Vagina (tissue), 2 donors: ENCODE measurements at regions not wholly inside any gene's neighbourhood (a gene's known extent, or its start where the extent isn't known, plus 50 kb on each side); places are given as distances from the start of the nearest gene placed in this dataset.
A peak's percentile ranks its signal among the peaks of the same experiment; 100 is the strongest.

Source experiments
- DNase-seq, 2 donors: peaks; one replicate each; pipeline ENCODE4 v3.0.0-alpha.2; 2017; ENCODE audit errors: extremely low spot score in 2 of 2
- H3K27ac ChIP-seq: fragments of 200-600 bp; sonication (generic); one replicate; pipeline ENCODE4 v1.5.1; 2019
- H3K27me3 ChIP-seq: fragments of 200-600 bp; sonication (generic); one replicate; pipeline ENCODE4 v1.5.1; 2019
- H3K36me3 ChIP-seq, 2 donors: fragments of 200-600 bp; sonication (generic); one replicate each; pipeline ENCODE4 v1.5.1; 2017 to 2019
- H3K4me1 ChIP-seq: fragments of 200-600 bp; sonication (generic); one replicate; pipeline ENCODE4 v1.5.1; 2019
- H3K4me3 ChIP-seq, 2 donors: fragments of 200-600 bp; sonication (generic); 1 replicate in 1 of 2; 2 replicates in 1 of 2; pipeline ENCODE4 v1.5.1; 2016 to 2019
- H3K9me3 ChIP-seq: fragments of 200-600 bp; sonication (generic); one replicate; pipeline ENCODE4 v1.5.1; 2019
- POLR2A ChIP-seq, 2 donors: fragments of 450-650 bp; IDR thresholded peaks; one replicate each; pipeline ENCODE4 v1.6.1; 2017; ENCODE audit warnings: antibody characterized with exemption in 2 of 2, mild to moderate bottlenecking in 2 of 2, moderate library complexity in 2 of 2
- POLR2AphosphoS5 ChIP-seq, 2 donors: sonication (generic); formaldehyde crosslinking; IDR thresholded peaks; one replicate each; pipeline ENCODE4 v1.9.0; 2017; ENCODE audit warnings: antibody characterized with exemption in 2 of 2, mild to moderate bottlenecking in 2 of 2, low read depth in 1 of 2; ENCODE audit not compliant: insufficient read depth in 1 of 2
- intact Hi-C: fragments of 100-400 bp; cut with DNase I; formaldehyde crosslinking; loops from one replicate; pipeline ENCODE4 v1.15.1; 2023
- TF ChIP-seq, protein P1 (sequence below), 3 experiments: fragments of 450-650 bp in 2 of 3; fragments of 200-600 bp in 1 of 3; sonication (generic) in 1 of 3; IDR thresholded peaks; one replicate each; pipeline ENCODE4 v1.5.1; 2017 to 2019; ENCODE audit warnings: antibody characterized with exemption in 3 of 3, mild to moderate bottlenecking in 2 of 3, moderate library complexity in 2 of 3

DNA sequence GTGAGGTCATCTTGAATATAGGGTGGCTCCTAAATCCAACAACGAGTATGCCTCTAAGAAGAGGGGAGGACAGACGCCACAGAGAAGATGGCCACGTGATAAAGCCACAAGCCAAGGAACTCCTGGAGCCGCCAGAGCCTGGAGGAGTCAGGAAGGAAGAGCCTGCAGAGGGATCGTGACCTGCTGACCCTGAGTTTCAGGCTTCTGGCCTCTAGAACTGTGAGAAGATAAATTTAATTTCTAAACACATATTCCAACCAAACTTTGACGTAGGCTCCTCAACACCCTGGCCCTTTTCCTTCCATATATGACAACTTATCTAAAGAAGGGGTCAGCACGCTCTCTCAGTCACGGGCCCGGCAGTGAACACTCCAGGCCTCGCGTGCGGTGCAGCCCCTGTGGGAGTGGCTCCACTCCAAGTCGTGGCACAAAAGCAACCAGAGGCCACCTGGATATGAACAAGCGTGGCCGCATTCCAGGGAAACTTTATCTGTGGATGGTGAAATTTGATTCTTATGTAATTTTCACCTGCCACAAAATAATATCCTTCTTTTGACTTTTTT lies 138.6 kb upstream of the AJAP1 start:
- no peaks in the 10 kb centered on the region for H3K9me3 ChIP-seq
- intact Hi-C loops, result no loop called here
- H3K27ac ChIP-seq, result no peak overlapping the region
- TF ChIP-seq, protein P1, sequence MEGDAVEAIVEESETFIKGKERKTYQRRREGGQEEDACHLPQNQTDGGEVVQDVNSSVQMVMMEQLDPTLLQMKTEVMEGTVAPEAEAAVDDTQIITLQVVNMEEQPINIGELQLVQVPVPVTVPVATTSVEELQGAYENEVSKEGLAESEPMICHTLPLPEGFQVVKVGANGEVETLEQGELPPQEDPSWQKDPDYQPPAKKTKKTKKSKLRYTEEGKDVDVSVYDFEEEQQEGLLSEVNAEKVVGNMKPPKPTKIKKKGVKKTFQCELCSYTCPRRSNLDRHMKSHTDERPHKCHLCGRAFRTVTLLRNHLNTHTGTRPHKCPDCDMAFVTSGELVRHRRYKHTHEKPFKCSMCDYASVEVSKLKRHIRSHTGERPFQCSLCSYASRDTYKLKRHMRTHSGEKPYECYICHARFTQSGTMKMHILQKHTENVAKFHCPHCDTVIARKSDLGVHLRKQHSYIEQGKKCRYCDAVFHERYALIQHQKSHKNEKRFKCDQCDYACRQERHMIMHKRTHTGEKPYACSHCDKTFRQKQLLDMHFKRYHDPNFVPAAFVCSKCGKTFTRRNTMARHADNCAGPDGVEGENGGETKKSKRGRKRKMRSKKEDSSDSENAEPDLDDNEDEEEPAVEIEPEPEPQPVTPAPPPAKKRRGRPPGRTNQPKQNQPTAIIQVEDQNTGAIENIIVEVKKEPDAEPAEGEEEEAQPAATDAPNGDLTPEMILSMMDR (IDR thresholded peaks at IDR 0.05), result no peak
- peak in 1 of 2 donors; percentile 50 for TF ChIP-seq POLR2AphosphoS5 (IDR thresholded peaks at IDR 0.05; ENCODE audit: insufficient read depth in 1 of 2, low read depth in 1 of 2)
- DNase-seq, result no peak
- H3K36me3 ChIP-seq, result no peaks in the 10 kb centered on the region
- no peaks in the 10 kb centered on the region for H3K27me3 ChIP-seq
- H3K4me1 ChIP-seq, result peaks cover 4% of the 10 kb centered on the region
- H3K4me3 ChIP-seq, result no peak overlapping the region

DNA sequence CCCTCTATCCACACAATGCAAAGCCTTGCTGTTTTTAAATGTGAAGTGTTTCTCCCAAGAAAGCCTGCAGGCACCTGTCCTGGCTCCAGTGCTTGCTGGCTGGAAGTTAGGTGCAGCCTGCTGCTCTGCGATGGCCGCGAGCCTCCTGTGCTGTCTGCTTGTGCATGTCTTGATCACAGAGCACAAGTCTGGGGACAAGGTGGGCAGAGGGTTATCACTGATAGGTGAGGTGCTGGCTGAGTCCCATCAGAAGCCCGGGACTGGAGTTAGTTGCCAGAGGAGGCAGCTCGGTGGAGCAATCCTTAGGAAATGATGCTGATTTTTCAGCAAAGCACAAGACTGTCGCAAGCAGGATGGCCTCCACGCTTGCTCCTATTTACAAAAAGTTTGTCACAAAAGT lies 137.8 kb upstream of the AJAP1 start:
- intact Hi-C loops, result no loop called here
- Histone ChIP-seq H3K36me3 (no peaks in the 10 kb centered on the region), H3K27me3 (no peaks in the 10 kb centered on the region), H3K4me1 (peaks cover 4% of the 10 kb centered on the region), H3K9me3 (no peaks in the 10 kb centered on the region), H3K4me3 (no peak overlapping the region), H3K27ac (no peak overlapping the region)
- no peak for DNase-seq
- no peak for TF ChIP-seq POLR2AphosphoS5 (IDR thresholded peaks at IDR 0.05; ENCODE audit: insufficient read depth in 1 of 2, low read depth in 1 of 2)

DNA sequence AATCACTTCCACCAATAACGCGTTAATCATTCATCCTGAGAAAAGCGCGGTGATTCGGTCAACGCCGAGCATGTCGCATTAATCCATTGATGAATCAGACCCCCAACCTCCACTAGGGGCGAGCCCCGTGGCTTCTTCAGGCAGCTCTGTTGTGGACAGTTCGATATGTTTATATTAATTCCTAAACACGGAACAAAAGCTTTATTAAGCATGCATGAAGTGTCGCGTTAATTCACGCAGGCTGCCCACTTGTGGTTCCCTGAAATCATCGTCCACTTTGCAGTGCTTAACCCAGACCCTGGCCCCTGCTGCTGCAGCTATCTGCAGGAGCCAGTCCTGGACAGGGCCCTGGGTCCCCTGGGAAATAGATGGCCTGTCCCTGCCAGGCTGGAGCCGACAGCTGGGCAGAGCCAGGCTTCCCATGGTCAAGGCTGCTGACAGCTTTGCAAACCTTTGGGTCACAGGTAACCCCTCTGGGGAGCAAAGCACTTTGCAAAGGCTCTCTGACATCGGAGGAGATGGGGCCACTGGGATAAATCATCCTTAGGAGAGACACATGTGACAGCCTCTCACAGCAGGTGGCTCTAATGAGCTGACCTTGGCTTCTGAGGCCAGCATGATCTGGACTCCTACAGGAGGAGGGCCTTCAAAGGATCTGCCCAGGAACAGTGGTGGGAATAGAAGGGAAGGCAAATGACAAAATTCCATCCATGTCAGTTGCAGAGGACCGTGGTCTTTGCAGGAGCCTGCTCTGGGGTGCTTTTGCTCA lies 137.0 kb upstream of the AJAP1 start:
- peaks cover 4% of the 10 kb centered on the region for H3K4me1 ChIP-seq
- no peak for DNase-seq
- intact Hi-C loops, result no loop called here
- no peaks in the 10 kb centered on the region for H3K36me3 ChIP-seq
- no peak overlapping the region for H3K27ac ChIP-seq
- TF ChIP-seq POLR2AphosphoS5 (IDR thresholded peaks at IDR 0.05; ENCODE audit: insufficient read depth in 1 of 2, low read depth in 1 of 2) (no peak), POLR2A (IDR thresholded peaks at IDR 0.05) (no peak)
- TF ChIP-seq, protein P1 (IDR thresholded peaks at IDR 0.05), result no peak
- no peak overlapping the region for H3K4me3 ChIP-seq
- H3K9me3 ChIP-seq, result no peaks in the 10 kb centered on the region
- H3K27me3 ChIP-seq, result no peaks in the 10 kb centered on the region

DNA sequence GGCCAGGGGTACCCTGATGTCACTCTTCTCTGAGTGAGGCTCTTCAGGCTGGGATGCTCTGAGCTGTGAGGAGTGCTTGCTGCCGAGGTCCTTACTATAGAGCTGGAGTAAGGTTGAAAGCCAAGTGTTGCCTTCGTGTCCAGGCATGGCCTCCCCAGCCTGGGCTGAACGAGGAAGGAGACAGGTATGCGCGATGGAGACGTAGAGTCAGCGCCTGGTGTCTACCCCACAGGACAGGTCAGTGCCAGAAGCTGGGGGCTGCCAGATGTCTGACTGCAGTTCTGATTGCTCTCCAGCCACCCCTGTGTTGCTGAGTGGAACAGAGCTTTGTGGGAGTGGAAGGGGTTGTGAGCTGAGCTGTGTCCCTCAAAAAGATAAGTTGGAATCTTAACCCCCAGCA lies 135.8 kb upstream of the AJAP1 start:
- no peaks in the 10 kb centered on the region for H3K27me3 ChIP-seq
- no peak for TF ChIP-seq POLR2A (IDR thresholded peaks at IDR 0.05)
- no peak for TF ChIP-seq POLR2AphosphoS5 (IDR thresholded peaks at IDR 0.05; ENCODE audit: insufficient read depth in 1 of 2, low read depth in 1 of 2)
- TF ChIP-seq, protein P1 (IDR thresholded peaks at IDR 0.05), result no peak
- DNase-seq, result no peak
- H3K4me3 ChIP-seq, result no peak overlapping the region
- H3K9me3 ChIP-seq, result no peaks in the 10 kb centered on the region
- H3K4me1 ChIP-seq, result peaks cover 4% of the 10 kb centered on the region
- H3K27ac ChIP-seq, result no peak overlapping the region
- H3K36me3 ChIP-seq, result no peaks in the 10 kb centered on the region
- intact Hi-C loops, result no loop called here

DNA sequence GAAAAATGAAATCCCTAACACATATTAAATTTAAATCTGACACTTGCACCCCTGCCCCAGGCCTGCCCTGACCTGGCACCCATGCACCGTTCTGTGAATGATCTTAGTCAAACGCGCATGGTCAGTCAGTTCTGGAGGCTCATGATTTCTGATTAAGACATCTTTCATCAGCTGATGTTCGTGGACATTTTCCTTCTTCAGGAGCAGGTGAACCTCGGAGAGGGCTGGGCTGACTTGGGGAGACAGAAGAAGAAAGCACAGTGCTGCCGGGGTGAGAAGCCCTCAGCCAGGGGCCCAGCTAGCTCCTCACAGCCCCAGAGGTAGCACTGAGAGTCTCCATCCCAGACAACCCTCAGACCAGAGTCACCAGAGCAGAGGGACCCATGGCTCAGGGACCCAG lies 134.5 kb upstream of the AJAP1 start:
- no peak for DNase-seq

More for the DNA sequence above, 134.5 kb upstream of the AJAP1 start:
- H3K27ac ChIP-seq, result no peak overlapping the region
- no peaks in the 10 kb centered on the region for H3K9me3 ChIP-seq
- no peaks in the 10 kb centered on the region for H3K27me3 ChIP-seq
- intact Hi-C loops, result no loop called here
- H3K36me3 ChIP-seq, result no peaks in the 10 kb centered on the region
- TF ChIP-seq POLR2A (IDR thresholded peaks at IDR 0.05) (no peak), POLR2AphosphoS5 (IDR thresholded peaks at IDR 0.05; ENCODE audit: insufficient read depth in 1 of 2, low read depth in 1 of 2) (no peak)
- TF ChIP-seq, protein P1 (IDR thresholded peaks at IDR 0.05), result no peak
- H3K4me3 ChIP-seq, result no peak overlapping the region
- peaks cover 4% of the 10 kb centered on the region for H3K4me1 ChIP-seq
